IMR-90 (cell line): ENCODE measurements at regions not wholly inside any gene's neighbourhood (a gene's known extent, or its start where the extent isn't known, plus 50 kb on each side); places are given as distances from the start of the nearest gene placed in this dataset.
"Not testable (repeated sequence)": the region's sequence is repeated elsewhere in the genome, so short reads cannot be mapped to it uniquely, and the experiment has no call there.

ENCODE experiments used
- ATAC-seq: fragments of 200-7000 bp; cut with Tn5 transposase; 2 replicates; pipeline ENCODE4 v1.9.1; 2020; ENCODE audit warnings: low read depth, mild to moderate bottlenecking, moderate library complexity
- BruUV-seq: library from RNA; stranded (reverse); fragments of 400-500 nt; replicated peaks from 2 replicates; lab custom pipeline; 2021; lab: Mats Ljungman, UMichigan
- CTCF ChIA-PET: fragments of 300-600 bp; formaldehyde crosslinking; extraction: SDS; loops from one replicate; lab custom pipeline; 2021; ENCODE audit warnings: antibody characterized with exemption; lab: Yijun Ruan, JAX
- POLR2A ChIA-PET: fragments of 300-600 bp; sonication (Branson Sonifier 250); formaldehyde crosslinking; loops from one replicate; lab custom pipeline; 2022; ENCODE audit warnings: antibody characterized with exemption; ENCODE audit not compliant: unreplicated experiment; lab: Charles Lee
- DNase-seq: peaks from one replicate; pipeline ENCODE4 v3.0.0; 2013
- H2AFZ ChIP-seq: replicated peaks from 2 replicates; pipeline ENCODE3; 2013; ENCODE audit warnings: low read length, mild to moderate bottlenecking; ENCODE audit not compliant: poor library complexity
- H2AK5ac ChIP-seq: 2 replicates; pipeline ENCODE4 v1.6.1; 2013; ENCODE audit warnings: low read depth, low read length, inconsistent platforms
- H2AK9ac ChIP-seq: replicated peaks from 2 replicates; pipeline ENCODE3; 2013; ENCODE audit warnings: mild to moderate bottlenecking, low read depth, low read length, moderate library complexity; ENCODE audit not compliant: poor library complexity
- H2BK120ac ChIP-seq: 2 replicates; pipeline ENCODE4 v1.6.1; 2013; ENCODE audit warnings: low read depth, low read length, inconsistent platforms
- H2BK15ac ChIP-seq: 3 replicates; pipeline ENCODE4 v1.6.1; 2013; ENCODE audit warnings: low read depth, low read length, inconsistent platforms
- H2BK20ac ChIP-seq: 2 replicates; pipeline ENCODE4 v1.6.1; 2013; ENCODE audit warnings: low read depth, mild to moderate bottlenecking, inconsistent platforms, low read length, moderate library complexity
- H2BK5ac ChIP-seq: 2 replicates; pipeline ENCODE4 v1.6.1; 2013; ENCODE audit warnings: mild to moderate bottlenecking, low read depth, low read length, inconsistent platforms; ENCODE audit not compliant: poor library complexity, severe bottlenecking
- H3K14ac ChIP-seq: replicated peaks from 2 replicates; pipeline ENCODE4 v1.6.1; 2013; ENCODE audit warnings: low read depth, low read length, inconsistent platforms
- H3K18ac ChIP-seq: 2 replicates; pipeline ENCODE4 v1.6.1; 2013; ENCODE audit warnings: low read depth, low read length, control low read depth
- H3K23ac ChIP-seq: 2 replicates; pipeline ENCODE4 v1.6.1; 2013; ENCODE audit warnings: low read depth, low read length, inconsistent platforms
- H3K27ac ChIP-seq: 2 replicates; pipeline ENCODE4 v1.5.1; 2013; ENCODE audit warnings: mild to moderate bottlenecking, control low read depth, low read length; ENCODE audit not compliant: insufficient read depth
- H3K27me3 ChIP-seq: 2 replicates; pipeline ENCODE4 v1.6.1; 2013; ENCODE audit warnings: low read length; ENCODE audit not compliant: control insufficient read depth, insufficient read depth
- H3K36me3 ChIP-seq: 2 replicates; pipeline ENCODE4 v1.6.1; 2013; ENCODE audit warnings: low read length, mixed read lengths; ENCODE audit not compliant: control insufficient read depth, insufficient read depth
- H3K4ac ChIP-seq: 2 replicates; pipeline ENCODE4 v1.6.1; 2013; ENCODE audit warnings: low read depth, low read length, inconsistent platforms
- H3K4me1 ChIP-seq: 2 replicates; pipeline ENCODE4 v1.6.1; 2013; ENCODE audit warnings: low read length, mixed read lengths; ENCODE audit not compliant: control insufficient read depth, insufficient read depth
- H3K4me2 ChIP-seq: 2 replicates; pipeline ENCODE4 v1.6.1; 2013; ENCODE audit warnings: low read depth, mild to moderate bottlenecking, control low read depth, low read length, moderate library complexity
- H3K4me3 ChIP-seq: 2 replicates; pipeline ENCODE4 v1.5.1; 2013; ENCODE audit warnings: low read depth, mild to moderate bottlenecking, control low read depth, low read length, moderate library complexity; ENCODE audit not compliant: insufficient read depth
- H3K56ac ChIP-seq: 2 replicates; pipeline ENCODE4 v1.6.1; 2013; ENCODE audit warnings: low read length, inconsistent platforms; ENCODE audit not compliant: insufficient read depth; ENCODE audit errors: extremely low read depth
- H3K79me1 ChIP-seq, 2 experiments: 2 replicates each; pipeline ENCODE4 v1.6.1; 2013; ENCODE audit warnings: low read length in 2 of 2, inconsistent platforms in 1 of 2, low read depth in 1 of 2
- H3K9ac ChIP-seq: 2 replicates; pipeline ENCODE4 v1.6.1; 2013; ENCODE audit warnings: low read depth, low read length, control low read depth
- H3K9me1 ChIP-seq: 2 replicates; pipeline ENCODE4 v1.6.1; 2013; ENCODE audit warnings: low read length, inconsistent platforms; ENCODE audit not compliant: insufficient read depth
- H3K9me3 ChIP-seq: 2 replicates; pipeline ENCODE4 v1.6.1; 2013; ENCODE audit warnings: low read length; ENCODE audit not compliant: control insufficient read depth, insufficient read depth
- H4K20me1 ChIP-seq: 2 replicates; pipeline ENCODE4 v1.6.1; 2013; ENCODE audit warnings: low read length, inconsistent platforms; ENCODE audit not compliant: insufficient read depth
- H4K5ac ChIP-seq: 2 replicates; pipeline ENCODE4 v1.6.1; 2013; ENCODE audit warnings: mild to moderate bottlenecking, low read depth, low read length, control low read depth
- H4K8ac ChIP-seq, 2 experiments: 2 replicates each; pipeline ENCODE4 v1.6.1; 2013; ENCODE audit warnings: low read depth in 2 of 2, low read length in 2 of 2, control low read depth in 1 of 2, inconsistent platforms in 1 of 2
- H4K91ac ChIP-seq: 2 replicates; pipeline ENCODE4 v1.6.1; 2013; ENCODE audit warnings: low read depth, low read length, inconsistent platforms; ENCODE audit not compliant: insufficient read depth
- BHLHE40 ChIP-seq: fragments of 150-350 bp; IDR thresholded peaks from 2 replicates; pipeline ENCODE4 v1.6.1; 2016; ENCODE audit warnings: mild to moderate bottlenecking, low read depth, low read length
- RAD21 ChIP-seq: IDR thresholded peaks from 2 replicates; pipeline ENCODE4 v1.6.1; 2012; ENCODE audit warnings: low read length, improper control_type of control experiment
- WGBS, 2 experiments: methylation state at CpG; one replicate each; pipeline versions ENCODE4 v1.1.5 to v1.1.7; 2013; ENCODE audit warnings: missing lambda C conversion rate in 2 of 2; ENCODE audit not compliant: insufficient read length in 1 of 2; ENCODE audit errors: extremely low coverage in 2 of 2; 5-methylcytosine and 5-hydroxymethylcytosine counted together
- dilution Hi-C: fragments of 300-500 bp; cut with HindIII; formaldehyde crosslinking; loops from one replicate; pipeline ENCODE4 v1.14.3; 2018; ENCODE audit warnings: low sequenced_read_pairs; ENCODE audit not compliant: unreplicated experiment
- in situ Hi-C: fragments of 300-500 bp; cut with MboI; formaldehyde crosslinking; loops from 3 replicates; pipeline ENCODE4 v1.14.3; 2019; ENCODE audit warnings: low sequenced_read_pairs, inconsistent platforms, mixed read lengths
- intact Hi-C: fragments of 100-400 bp; cut with micrococcal nuclease; formaldehyde crosslinking; loops from 2 replicates; pipeline ENCODE4 v1.10.0; 2022
- TF ChIP-seq, protein P1 (sequence below): fragments of 150-350 bp; IDR thresholded peaks from 2 replicates; pipeline ENCODE4 v1.6.1; 2017; ENCODE audit warnings: mild to moderate bottlenecking, antibody characterized with exemption, low read length, low read depth

DNA sequence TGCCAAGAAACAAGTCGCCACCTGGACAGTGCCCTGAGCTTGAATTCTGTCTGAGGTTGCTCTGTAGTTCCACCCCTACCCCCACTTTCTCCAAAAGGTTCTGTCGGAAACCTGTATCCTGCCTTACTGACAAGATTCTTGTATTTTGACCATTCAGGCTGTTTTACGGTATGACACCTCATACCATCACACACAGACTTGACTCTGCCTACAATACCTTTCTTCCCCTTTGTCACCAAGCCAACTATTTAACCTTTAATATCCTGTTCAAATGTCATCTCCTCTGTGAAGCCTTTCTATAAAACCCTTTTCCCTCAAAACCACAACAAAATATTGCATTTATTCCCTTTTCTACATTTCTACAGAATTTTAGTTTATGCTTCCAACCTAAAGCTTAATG is 161.9 kb downstream of the VSIG4 start:
- Histone ChIP-seq H3K36me3 (no peaks in the 10 kb centered on the region), H3K27ac (no peak overlapping the region), H3K9me1 (no peaks in the 10 kb centered on the region), H4K91ac (no peak overlapping the region), H3K18ac (no peak overlapping the region), H2AK9ac (no peak overlapping the region), H2BK120ac (no peak overlapping the region), H2AK5ac (no peak overlapping the region), H2BK15ac (no peak overlapping the region), H2BK5ac (no peak overlapping the region), H3K14ac (no peak overlapping the region), H3K9me3 (no peaks in the 10 kb centered on the region), H2AFZ (no peak overlapping the region), H3K27me3 (no peaks in the 10 kb centered on the region; the same call in 1 of the 2 replicates), H4K8ac (no peak overlapping the region), H4K20me1 (no peaks in the 10 kb centered on the region), H3K56ac (no peak overlapping the region), H3K9ac (no peak overlapping the region), H3K4ac (no peak overlapping the region), H3K4me2 (no peak overlapping the region), H3K4me3 (no peak overlapping the region), H3K4me1 (no peaks in the 10 kb centered on the region), H3K23ac (no peak overlapping the region), H4K5ac (no peak overlapping the region), H3K79me1 (no peaks in the 10 kb centered on the region), H2BK20ac (no peak overlapping the region)
- no peak for TF ChIP-seq RAD21
- TF ChIP-seq BHLHE40: no peak
- TF ChIP-seq, protein P1, sequence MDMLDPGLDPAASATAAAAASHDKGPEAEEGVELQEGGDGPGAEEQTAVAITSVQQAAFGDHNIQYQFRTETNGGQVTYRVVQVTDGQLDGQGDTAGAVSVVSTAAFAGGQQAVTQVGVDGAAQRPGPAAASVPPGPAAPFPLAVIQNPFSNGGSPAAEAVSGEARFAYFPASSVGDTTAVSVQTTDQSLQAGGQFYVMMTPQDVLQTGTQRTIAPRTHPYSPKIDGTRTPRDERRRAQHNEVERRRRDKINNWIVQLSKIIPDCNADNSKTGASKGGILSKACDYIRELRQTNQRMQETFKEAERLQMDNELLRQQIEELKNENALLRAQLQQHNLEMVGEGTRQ: no peak
- dilution Hi-C loops (no loop called here), intact Hi-C loops (no loop called here), in situ Hi-C loops (no loop called here)
- WGBS, 2 experiments: 50% methylated on average over 3 of the region's 3 CpGs; no CpG with 5 or more reads in 1 of the 2 experiments
- POLR2A ChIA-PET: no interaction called here
- no TSS peak for BruUV-seq
- CTCF ChIA-PET: no interaction called here
- DNase-seq (no peak), ATAC-seq (no peak)

GRCh38 chrX:65875614-65876013 is 164.3 kb downstream of the VSIG4 start:
- intact Hi-C loops, H2BK5ac ChIP-seq, BruUV-seq, H2BK20ac ChIP-seq, H3K4me3 ChIP-seq, POLR2A ChIA-PET, H3K4ac ChIP-seq, H4K20me1 ChIP-seq, H2AK9ac ChIP-seq, H3K27ac ChIP-seq, H3K56ac ChIP-seq, DNase-seq, dilution Hi-C loops, H2BK120ac ChIP-seq, H3K9me3 ChIP-seq, H4K8ac ChIP-seq, in situ Hi-C loops, H2AFZ ChIP-seq, H3K23ac ChIP-seq, H3K4me2 ChIP-seq, H4K91ac ChIP-seq, H2BK15ac ChIP-seq, ATAC-seq, H3K36me3 ChIP-seq, H3K14ac ChIP-seq, H3K79me1 ChIP-seq, H3K27me3 ChIP-seq, H3K9ac ChIP-seq, H2AK5ac ChIP-seq, H3K9me1 ChIP-seq, H4K5ac ChIP-seq, CTCF ChIA-PET, H3K4me1 ChIP-seq, H3K18ac ChIP-seq: not testable (repeated sequence)
- WGBS, 2 experiments: 53% methylated on average over 2 of the region's 4 CpGs; no CpG with 5 or more reads in 1 of the 2 experiments
